NCI-H2081 treated with DMSO at 0.1 percent for 48 hours (cell line): ENCODE measurements at regions not wholly inside any gene's neighbourhood (a gene's known extent, or its start where the extent isn't known, plus 50 kb on each side); places are given as distances from the start of the nearest gene placed in this dataset.

ENCODE experiments used
- DNase-seq: peaks from one replicate; lab custom pipeline; 2025; lab: John Stamatoyannopoulos, UW

GRCh38 chr4:96685691-96686090, 845.8 kb downstream of the PDHA2 start:
- DNase-seq: no peak

GRCh38 chr4:96691521-96691920, 851.6 kb downstream of the PDHA2 start:
- no peak for DNase-seq

GRCh38 chr4:96698831-96699230, 858.9 kb downstream of the PDHA2 start:
- DNase-seq: no peak

- no peak for DNase-seq
Observed at GRCh38 chr4:96703265-96703664, 863.4 kb downstream of the PDHA2 start.

- DNase-seq: no peak
Observed at GRCh38 chr4:96708766-96709165, 868.9 kb downstream of the PDHA2 start.

- DNase-seq: no peak
Observed at GRCh38 chr4:96713271-96713850, 873.5 kb downstream of the PDHA2 start.

GRCh38 chr4:96729641-96730040, 889.7 kb downstream of the PDHA2 start:
- no peak for DNase-seq

- no peak for DNase-seq
Observed at GRCh38 chr4:96730432-96730831, 890.5 kb downstream of the PDHA2 start.

- no peak for DNase-seq
Observed at GRCh38 chr4:96736352-96736889, 896.5 kb downstream of the PDHA2 start.

GRCh38 chr4:96739101-96739500, 899.2 kb downstream of the PDHA2 start:
- no peak for DNase-seq

GRCh38 chr4:96742332-96743014, 902.6 kb downstream of the PDHA2 start:
- DNase-seq: no peak

GRCh38 chr4:96744676-96745075, 904.8 kb downstream of the PDHA2 start:
- no peak for DNase-seq

GRCh38 chr4:96753216-96753615, 913.3 kb downstream of the PDHA2 start:
- no peak for DNase-seq

- no peak for DNase-seq
Observed at GRCh38 chr4:96755569-96756484, 915.9 kb downstream of the PDHA2 start.

GRCh38 chr4:96756584-96756983, 916.7 kb downstream of the PDHA2 start:
- no peak for DNase-seq

- DNase-seq: no peak
Observed at GRCh38 chr4:96763546-96763945, 923.7 kb downstream of the PDHA2 start.

GRCh38 chr4:96766359-96766758, 926.5 kb downstream of the PDHA2 start:
- DNase-seq: no peak

- no peak for DNase-seq
Observed at GRCh38 chr4:96767815-96768480, 928.1 kb downstream of the PDHA2 start.

- DNase-seq: no peak
Observed at GRCh38 chr4:96775501-96775900, 935.6 kb downstream of the PDHA2 start.

GRCh38 chr4:96776920-96777527, 937.1 kb downstream of the PDHA2 start:
- DNase-seq: no peak

- no peak for DNase-seq
Observed at GRCh38 chr4:96784336-96784735, 944.4 kb downstream of the PDHA2 start.

GRCh38 chr4:96786306-96786705, 946.4 kb downstream of the PDHA2 start:
- no peak for DNase-seq
